H1 (cell line): ENCODE measurements at regions not wholly inside any gene's neighbourhood (a gene's known extent, or its start where the extent isn't known, plus 50 kb on each side); places are given as distances from the start of the nearest gene placed in this dataset.

Source experiments
- CTCF ChIA-PET: fragments of 300-600 bp; sonication (Branson Sonifier 250); formaldehyde crosslinking; loops from one replicate; lab custom pipeline; 2021; ENCODE audit not compliant: partially characterized antibody; lab: Charles Lee
- POLR2A ChIA-PET: fragments of 300-600 bp; sonication (Branson Sonifier 250); formaldehyde crosslinking; loops from one replicate; lab custom pipeline; 2021; ENCODE audit warnings: inconsistent platforms; ENCODE audit not compliant: partially characterized antibody; lab: Charles Lee
- DNase-seq, 2 experiments: peaks; one replicate each; pipeline versions ENCODE4 v3.0.0 to v3.0.0-alpha.2; 2010 to 2022; ENCODE audit warnings: low spot score in 2 of 2, low read depth in 1 of 2, mixed read lengths in 1 of 2
- FAIRE-seq: peaks from 2 replicates; lab custom pipeline; 2011; peaks lifted over from hg19 to GRCh38; lab: Jason Lieb, UNC
- H2AFZ ChIP-seq: 2 replicates; pipeline ENCODE4 v1.8.1; 2012; ENCODE audit warnings: low read length, inconsistent platforms
- H2AK5ac ChIP-seq: 2 replicates; pipeline ENCODE4 v1.6.1; 2013; ENCODE audit warnings: low read depth, low read length
- H2BK120ac ChIP-seq: replicated peaks from 2 replicates; pipeline ENCODE3; 2013; ENCODE audit warnings: low read depth, low read length, inconsistent platforms
- H2BK12ac ChIP-seq: 2 replicates; pipeline ENCODE4 v1.6.1; 2013; ENCODE audit warnings: low read depth, low read length
- H2BK15ac ChIP-seq: 2 replicates; pipeline ENCODE4 v1.6.1; 2013; ENCODE audit warnings: low read length
- H2BK20ac ChIP-seq: 2 replicates; pipeline ENCODE4 v1.6.1; 2013; ENCODE audit warnings: low read length
- H2BK5ac ChIP-seq: 2 replicates; pipeline ENCODE4 v1.6.1; 2013; ENCODE audit warnings: low read depth, low read length
- H3K14ac ChIP-seq: 2 replicates; pipeline ENCODE4 v1.6.1; 2013; ENCODE audit warnings: inconsistent platforms; ENCODE audit not compliant: insufficient read length
- H3K18ac ChIP-seq: 2 replicates; pipeline ENCODE4 v1.6.1; 2013; ENCODE audit warnings: low read length; ENCODE audit errors: extremely low read depth
- H3K23ac ChIP-seq: 2 replicates; pipeline ENCODE4 v1.6.1; 2013; ENCODE audit warnings: inconsistent platforms; ENCODE audit not compliant: insufficient read length
- H3K23me2 ChIP-seq: 2 replicates; pipeline ENCODE4 v1.6.1; 2013; ENCODE audit warnings: low read depth, low read length
- H3K27ac ChIP-seq: 2 replicates; pipeline ENCODE4 v1.6.1; 2011; ENCODE audit warnings: low read depth, low read length, inconsistent platforms
- H3K27me3 ChIP-seq, 4 experiments: replicated peaks in 1 of 4; 1 replicate in 1 of 4; 2 replicates in 3 of 4; pipeline versions ENCODE4 v1.6.1 to v1.8.1; 2011 to 2013; ENCODE audit warnings: low read length in 3 of 4, mild to moderate bottlenecking in 3 of 4, inconsistent platforms in 2 of 4, mixed read lengths in 2 of 4, moderate library complexity in 1 of 4; ENCODE audit not compliant: control insufficient read depth in 3 of 4, insufficient read depth in 3 of 4; ENCODE audit errors: extremely low read depth in 1 of 4
- H3K36me3 ChIP-seq, 4 experiments: 2 replicates each; pipeline versions ENCODE4 v1.6.1 to v1.8.1; 2011 to 2013; ENCODE audit warnings: mild to moderate bottlenecking in 4 of 4, low read length in 3 of 4, moderate library complexity in 2 of 4, control low read depth in 1 of 4, inconsistent platforms in 1 of 4; ENCODE audit not compliant: insufficient read depth in 4 of 4, control insufficient read depth in 2 of 4
- H3K4ac ChIP-seq: replicated peaks from 2 replicates; pipeline ENCODE3; 2013; ENCODE audit warnings: low read length, low read depth, mixed read lengths, inconsistent platforms; ENCODE audit not compliant: insufficient read length
- H3K4me1 ChIP-seq, 4 experiments: replicated peaks in 1 of 4; 1 replicate in 1 of 4; 2 replicates in 3 of 4; pipeline versions ENCODE4 v1.6.1 to v1.8.1; 2011 to 2013; ENCODE audit warnings: low read length in 3 of 4, inconsistent platforms in 2 of 4, mixed read lengths in 1 of 4; ENCODE audit not compliant: insufficient read depth in 4 of 4, control insufficient read depth in 3 of 4
- H3K4me2 ChIP-seq, 2 experiments: 2 replicates each; pipeline versions ENCODE4 v1.6.1 to v1.8.1; 2011 to 2013; ENCODE audit warnings: low read depth in 2 of 2, low read length in 2 of 2, control low read depth in 1 of 2, inconsistent platforms in 1 of 2, mild to moderate bottlenecking in 1 of 2; ENCODE audit not compliant: insufficient read depth in 1 of 2
- H3K4me3 ChIP-seq, 4 experiments: fragments of 200-600, 300-600 bp in 1 of 4; sonication (generic), shearing (Covaris generic), sonication (Bioruptor Twin) in 1 of 4; 2 replicates each; pipeline versions ENCODE4 v1.5.1 to v1.8.1; 2011 to 2016; ENCODE audit warnings: low read length in 4 of 4, low read depth in 3 of 4, control low read depth in 2 of 4, inconsistent platforms in 2 of 4, mild to moderate bottlenecking in 2 of 4, mixed read lengths in 1 of 4, moderate library complexity in 1 of 4; ENCODE audit not compliant: insufficient read depth in 2 of 4; ENCODE audit errors: extremely low read depth in 1 of 4
- H3K56ac ChIP-seq: replicated peaks from 2 replicates; pipeline ENCODE3; 2013; ENCODE audit warnings: low read depth, mild to moderate bottlenecking, mixed read lengths, low read length, inconsistent platforms; ENCODE audit not compliant: insufficient read length
- H3K79me1 ChIP-seq: 2 replicates; pipeline ENCODE4 v1.6.1; 2013; ENCODE audit warnings: low read depth, low read length, control low read depth
- H3K79me2 ChIP-seq, 2 experiments: 2 replicates each; pipeline versions ENCODE4 v1.6.1 to v1.8.1; 2012 to 2013; ENCODE audit warnings: low read length in 2 of 2, mild to moderate bottlenecking in 2 of 2, inconsistent platforms in 1 of 2; ENCODE audit not compliant: insufficient read depth in 2 of 2, control insufficient read depth in 1 of 2
- H3K9ac ChIP-seq, 4 experiments: replicated peaks in 1 of 4; 1 replicate in 1 of 4; 2 replicates in 3 of 4; pipeline versions ENCODE4 v1.6.1 to v1.8.1; 2011 to 2013; ENCODE audit warnings: low read depth in 3 of 4, low read length in 3 of 4, control low read depth in 2 of 4, mild to moderate bottlenecking in 2 of 4, moderate library complexity in 2 of 4, inconsistent platforms in 1 of 4; ENCODE audit errors: extremely low read depth in 1 of 4
- H3K9me3 ChIP-seq, 2 experiments: 2 replicates each; pipeline versions ENCODE4 v1.6.1 to v1.8.1; 2012 to 2013; ENCODE audit warnings: mild to moderate bottlenecking in 2 of 2, moderate library complexity in 2 of 2, control low read depth in 1 of 2, inconsistent platforms in 1 of 2, low read depth in 1 of 2, low read length in 1 of 2, mixed read lengths in 1 of 2; ENCODE audit not compliant: insufficient read depth in 2 of 2
- H4K20me1 ChIP-seq, 2 experiments: replicated peaks in 1 of 2; 2 replicates each; pipeline versions ENCODE3 to v1.8.1; 2011 to 2013; ENCODE audit warnings: inconsistent platforms in 2 of 2, low read length in 2 of 2, mild to moderate bottlenecking in 1 of 2; ENCODE audit not compliant: insufficient read depth in 2 of 2, control insufficient read depth in 1 of 2
- H4K5ac ChIP-seq: 2 replicates; pipeline ENCODE4 v1.6.1; 2013; ENCODE audit warnings: low read length, low read depth, mixed read lengths, inconsistent platforms; ENCODE audit not compliant: insufficient read length
- H4K8ac ChIP-seq: 2 replicates; pipeline ENCODE4 v1.8.0; 2013; ENCODE audit warnings: mild to moderate bottlenecking, moderate library complexity, low read length, inconsistent platforms; ENCODE audit not compliant: insufficient read depth; ENCODE audit errors: extremely low read depth
- H4K91ac ChIP-seq: replicated peaks from 2 replicates; pipeline ENCODE3; 2013; ENCODE audit warnings: low read length, mixed read lengths, inconsistent platforms; ENCODE audit not compliant: insufficient read length
- BACH1 ChIP-seq: IDR thresholded peaks from 2 replicates; pipeline ENCODE4 v1.6.1; 2012; ENCODE audit warnings: low read length, improper control_type of control experiment
- CEBPB ChIP-seq: IDR thresholded peaks from 2 replicates; pipeline ENCODE4 v1.6.1; 2012; ENCODE audit warnings: low read depth, low read length
- EZH2 ChIP-seq: fragments of 200-600 bp; sonication (generic); IDR thresholded peaks from 2 replicates; pipeline ENCODE4 v1.7.1; 2012; ENCODE audit warnings: low read depth, mild to moderate bottlenecking, moderate library complexity, low read length, inconsistent platforms; ENCODE audit not compliant: severe bottlenecking
- GABPA ChIP-seq: IDR thresholded peaks from 2 replicates; pipeline ENCODE4 v1.6.1; 2011; ENCODE audit warnings: mild to moderate bottlenecking, low read length, moderate library complexity, borderline replicate concordance; ENCODE audit not compliant: insufficient read depth
- JUN ChIP-seq: IDR thresholded peaks from 2 replicates; pipeline ENCODE4 v1.6.1; 2011; ENCODE audit warnings: low read depth, mild to moderate bottlenecking, improper control_type of control experiment, low read length
- KDM5A ChIP-seq: fragments of 200-600 bp; IDR thresholded peaks from 2 replicates; pipeline ENCODE4 v1.7.1; 2012; ENCODE audit warnings: mild to moderate bottlenecking, low read length, inconsistent platforms, mixed read lengths
- NANOG ChIP-seq: IDR thresholded peaks from 2 replicates; pipeline ENCODE4 v1.6.1; 2011; ENCODE audit warnings: low read length, low read depth, mild to moderate bottlenecking, inconsistent platforms; ENCODE audit not compliant: insufficient read depth, poor library complexity, severe bottlenecking
- NRF1 ChIP-seq: IDR thresholded peaks from 2 replicates; pipeline ENCODE4 v1.6.1; 2011; ENCODE audit warnings: mild to moderate bottlenecking, low read depth, low read length, improper control_type of control experiment
- POLR2AphosphoS5 ChIP-seq: IDR thresholded peaks from 2 replicates; pipeline ENCODE4 v1.6.1; 2011; ENCODE audit warnings: low read depth, low read length
- RBBP5 ChIP-seq: IDR thresholded peaks from 2 replicates; pipeline ENCODE4 v1.7.1; 2012; ENCODE audit warnings: low read depth, mild to moderate bottlenecking, inconsistent platforms, low read length, moderate library complexity, borderline replicate concordance
- RFX5 ChIP-seq: IDR thresholded peaks from 2 replicates; pipeline ENCODE4 v1.6.1; 2011; ENCODE audit warnings: low read depth, low read length, improper control_type of control experiment, borderline replicate concordance
- SIX5 ChIP-seq: IDR thresholded peaks from 2 replicates; pipeline ENCODE4 v1.6.1; 2011; ENCODE audit warnings: mild to moderate bottlenecking, low read depth, low read length
- SP4 ChIP-seq: IDR thresholded peaks from 2 replicates; pipeline ENCODE4 v1.6.1; 2012; ENCODE audit warnings: low read length, inconsistent platforms
- TBP ChIP-seq: IDR thresholded peaks from 2 replicates; pipeline ENCODE4 v1.6.1; 2011; ENCODE audit warnings: low read depth, low read length, improper control_type of control experiment
- WGBS, 2 experiments: shearing (Covaris generic) in 1 of 2; methylation state at CpG; one replicate each; pipeline versions ENCODE4 v1.1.6 to v1.1.7; 2013 to 2015; ENCODE audit warnings: low lambda C conversion rate in 2 of 2, mixed read lengths in 2 of 2, inconsistent platforms in 1 of 2, low coverage in 1 of 2, missing lambda C conversion rate in 1 of 2; ENCODE audit not compliant: insufficient replicate concordance in 2 of 2, insufficient coverage in 1 of 2, insufficient read length in 1 of 2; ENCODE audit errors: extremely low coverage in 1 of 2, missing lambda C conversion rate in 1 of 2; 5-methylcytosine and 5-hydroxymethylcytosine counted together

DNA sequence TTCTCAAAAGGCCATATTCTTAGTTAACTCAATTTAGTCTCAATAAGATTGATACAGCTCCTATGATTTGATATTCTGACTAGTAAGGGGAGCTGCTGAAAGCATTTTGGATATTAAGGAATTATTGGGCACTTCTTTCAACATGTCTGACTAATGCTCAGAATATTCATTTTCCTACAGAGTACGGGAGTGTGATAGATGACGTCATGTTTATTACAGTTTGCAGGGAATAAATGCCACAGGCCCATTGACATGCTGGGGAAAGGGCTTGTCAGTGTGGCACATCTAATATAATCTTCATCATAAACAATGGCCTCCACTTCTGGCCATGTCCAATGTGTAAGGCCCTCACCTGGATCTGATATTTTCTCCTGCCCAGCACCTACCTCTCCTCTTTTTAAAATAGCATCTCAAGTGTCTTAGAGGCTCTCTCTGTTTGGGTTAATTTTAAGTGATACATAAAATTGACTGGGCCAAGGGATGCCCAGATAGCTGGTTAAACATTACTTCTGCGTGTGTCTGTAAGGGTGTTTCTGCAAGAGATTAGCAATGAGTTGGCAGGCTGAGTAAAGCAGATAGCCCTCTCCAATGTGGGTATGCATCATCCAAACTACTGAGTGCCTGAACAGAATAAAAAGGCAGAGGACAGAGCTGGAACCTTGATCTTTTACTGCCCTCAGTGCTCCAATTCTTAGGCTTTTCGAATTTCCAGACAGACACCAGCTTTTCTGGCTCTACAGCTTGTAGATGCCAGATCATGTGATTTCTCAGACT lies 99.3 kb downstream of the SLC24A2 start:
- Histone ChIP-seq H3K79me1 (no peaks in the 10 kb centered on the region), H3K23me2 (no peaks in the 10 kb centered on the region), H3K23ac (no peak overlapping the region), H2AFZ (no peak overlapping the region), H2BK120ac (no peak overlapping the region), H3K9me3 (peaks cover 7 to 10% of the 10 kb centered on the region in 2 experiments; a peak in 1 of 4 replicates), H2AK5ac (no peak overlapping the region), H2BK15ac (no peak overlapping the region), H3K4me2 (no peak overlapping the region), H3K36me3 (no peaks in the 10 kb centered on the region), H3K9ac (no peak overlapping the region), H4K20me1 (no peaks in the 10 kb centered on the region), H3K4ac (no peak overlapping the region), H2BK12ac (no peak overlapping the region), H4K5ac (no peak overlapping the region), H2BK5ac (no peak overlapping the region), H3K4me3 (no peak overlapping the region), H4K91ac (no peak overlapping the region), H2BK20ac (no peak overlapping the region), H4K8ac (no peak overlapping the region), H3K27me3 (no peaks in the 10 kb centered on the region), H3K14ac (no peak overlapping the region), H3K79me2 (no peaks in the 10 kb centered on the region), H3K56ac (no peak overlapping the region), H3K27ac (no peak overlapping the region), H3K18ac (no peak overlapping the region), H3K4me1 (no peaks in the 10 kb centered on the region)
- FAIRE-seq (no peak), DNase-seq (no peak)
- ChIA-PET CTCF (interaction anchor here (0.8 to 1.4 kb wide), 6 partner anchors 9 to 897 kb away, joined by 3 to 4 read pairs (median 3); no protein-coding TSS in a partner anchor), POLR2A (no interaction called here)
- WGBS, 2 experiments, result 90% methylated on average over 4 of the region's 4 CpGs; no CpG with 5 or more reads in 1 of the 2 experiments
- TF ChIP-seq GABPA (no peak), POLR2AphosphoS5 (no peak), SP4 (no peak), KDM5A (no peak), BACH1 (no peak), EZH2 (no peak), NANOG (no peak), SIX5 (no peak), CEBPB (no peak), RBBP5 (no peak), RFX5 (no peak), NRF1 (no peak), JUN (no peak), TBP (no peak)
